Vagina (tissue), 2 donors: ENCODE measurements at regions not wholly inside any gene's neighbourhood (a gene's known extent, or its start where the extent isn't known, plus 50 kb on each side); places are given as distances from the start of the nearest gene placed in this dataset.

Experiments used
- CTCF ChIP-seq, 3 experiments: fragments of 450-650 bp in 2 of 3; fragments of 200-600 bp in 1 of 3; sonication (generic) in 1 of 3; IDR thresholded peaks; one replicate each; pipeline ENCODE4 v1.5.1; 2017 to 2019; ENCODE audit warnings: antibody characterized with exemption in 3 of 3, mild to moderate bottlenecking in 2 of 3, moderate library complexity in 2 of 3
- POLR2A ChIP-seq, 2 donors: fragments of 450-650 bp; IDR thresholded peaks; one replicate each; pipeline ENCODE4 v1.6.1; 2017; ENCODE audit warnings: antibody characterized with exemption in 2 of 2, mild to moderate bottlenecking in 2 of 2, moderate library complexity in 2 of 2
- POLR2AphosphoS5 ChIP-seq, 2 donors: sonication (generic); formaldehyde crosslinking; IDR thresholded peaks; one replicate each; pipeline ENCODE4 v1.9.0; 2017; ENCODE audit warnings: antibody characterized with exemption in 2 of 2, mild to moderate bottlenecking in 2 of 2, low read depth in 1 of 2; ENCODE audit not compliant: insufficient read depth in 1 of 2

DNA sequence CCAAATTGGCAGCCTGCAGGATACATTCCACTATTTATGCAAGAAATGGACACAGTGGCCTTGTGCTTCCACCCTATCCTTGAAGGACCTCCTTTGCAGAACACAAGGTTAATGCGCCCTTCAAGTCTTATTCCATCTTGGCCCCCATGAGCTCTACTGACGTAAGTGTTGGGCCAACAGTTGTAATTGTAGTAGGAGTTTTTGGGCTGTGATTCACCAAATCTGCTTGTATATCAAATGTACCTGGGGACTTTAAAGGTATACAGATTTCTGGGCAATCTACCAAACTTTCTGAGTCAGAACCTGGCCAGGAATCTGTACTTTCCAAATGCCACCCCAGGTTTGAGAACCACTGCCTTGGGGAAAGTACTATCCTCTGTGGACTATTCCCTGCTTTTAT is 100.9 kb upstream of the MARK1 start:
- TF ChIP-seq POLR2A (IDR thresholded peaks at IDR 0.05), result no peak
- TF ChIP-seq CTCF (IDR thresholded peaks at IDR 0.05), result no peak
- no peak for TF ChIP-seq POLR2AphosphoS5 (IDR thresholded peaks at IDR 0.05; ENCODE audit: insufficient read depth in 1 of 2, low read depth in 1 of 2)
